OCI-LY7 (cell line): ENCODE measurements at regions not wholly inside any gene's neighbourhood (a gene's known extent, or its start where the extent isn't known, plus 50 kb on each side); places are given as distances from the start of the nearest gene placed in this dataset.

Source experiments
- EZH2phosphoT487 ChIP-seq: fragments of 200-600 bp; sonication (generic); IDR thresholded peaks from 2 replicates; pipeline ENCODE4 v1.6.1; 2018; ENCODE audit warnings: low read depth, borderline replicate concordance, mild to moderate bottlenecking, mixed run types, antibody characterized with exemption, low read length, moderate library complexity, mixed read lengths
- TF ChIP-seq, protein P1 (sequence below): fragments of 200-600 bp; sonication (generic); conservative IDR thresholded peaks from 2 replicates; pipeline ENCODE4 v1.5.1; 2014; ENCODE audit warnings: mild to moderate bottlenecking, antibody characterized with exemption, low read length, moderate library complexity, mixed read lengths

DNA sequence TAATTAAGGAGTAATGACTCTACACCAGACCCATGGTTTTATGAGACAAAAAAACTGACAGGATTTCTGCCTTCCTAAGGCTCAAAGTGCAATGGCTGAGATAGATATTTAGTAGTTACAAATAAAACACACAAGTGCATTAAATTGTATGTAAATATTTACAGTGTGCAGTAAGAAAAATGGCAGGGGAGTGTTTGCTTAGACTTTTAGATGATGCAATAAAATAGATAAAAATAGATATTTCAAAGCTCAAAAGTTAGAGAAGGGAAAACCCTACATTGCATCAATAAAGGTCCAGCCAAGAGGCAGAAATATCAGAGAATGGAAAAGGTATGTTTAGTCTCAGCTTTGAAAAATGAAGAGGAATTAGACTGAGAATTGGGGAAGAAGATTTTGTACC is 226.3 kb upstream of the FGGY start:
- TF ChIP-seq, protein P1, sequence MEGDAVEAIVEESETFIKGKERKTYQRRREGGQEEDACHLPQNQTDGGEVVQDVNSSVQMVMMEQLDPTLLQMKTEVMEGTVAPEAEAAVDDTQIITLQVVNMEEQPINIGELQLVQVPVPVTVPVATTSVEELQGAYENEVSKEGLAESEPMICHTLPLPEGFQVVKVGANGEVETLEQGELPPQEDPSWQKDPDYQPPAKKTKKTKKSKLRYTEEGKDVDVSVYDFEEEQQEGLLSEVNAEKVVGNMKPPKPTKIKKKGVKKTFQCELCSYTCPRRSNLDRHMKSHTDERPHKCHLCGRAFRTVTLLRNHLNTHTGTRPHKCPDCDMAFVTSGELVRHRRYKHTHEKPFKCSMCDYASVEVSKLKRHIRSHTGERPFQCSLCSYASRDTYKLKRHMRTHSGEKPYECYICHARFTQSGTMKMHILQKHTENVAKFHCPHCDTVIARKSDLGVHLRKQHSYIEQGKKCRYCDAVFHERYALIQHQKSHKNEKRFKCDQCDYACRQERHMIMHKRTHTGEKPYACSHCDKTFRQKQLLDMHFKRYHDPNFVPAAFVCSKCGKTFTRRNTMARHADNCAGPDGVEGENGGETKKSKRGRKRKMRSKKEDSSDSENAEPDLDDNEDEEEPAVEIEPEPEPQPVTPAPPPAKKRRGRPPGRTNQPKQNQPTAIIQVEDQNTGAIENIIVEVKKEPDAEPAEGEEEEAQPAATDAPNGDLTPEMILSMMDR = no peak
- TF ChIP-seq EZH2phosphoT487 = no peak
